NCI-H1417 (cell line): ENCODE measurements at regions not wholly inside any gene's neighbourhood (a gene's known extent, or its start where the extent isn't known, plus 50 kb on each side); places are given as distances from the start of the nearest gene placed in this dataset.

ENCODE experiments used
- DNase-seq, 3 experiments: peaks; one replicate each; lab custom pipeline; 2025; lab: John Stamatoyannopoulos, UW

GRCh38 chr1:11413986-11414391 lies 65.0 kb upstream of the DISP3 start:
- DNase-seq: peak; percentile 10 to 78 (median 50)

GRCh38 chr1:11414926-11415538 lies 63.9 kb upstream of the DISP3 start:
- no peak for DNase-seq

GRCh38 chr1:11417162-11417561 lies 61.8 kb upstream of the DISP3 start:
- no peak for DNase-seq

- DNase-seq: no peak
These were observed 60.9 kb upstream of the DISP3 start for GRCh38 chr1:11418056-11418455.

GRCh38 chr1:11421443-11421842 lies 57.5 kb upstream of the DISP3 start:
- DNase-seq: no peak

GRCh38 chr1:11422686-11423085 lies 56.3 kb upstream of the DISP3 start:
- DNase-seq: no peak

GRCh38 chr1:11426617-11427016 lies 52.3 kb upstream of the DISP3 start:
- DNase-seq: no peak

- no peak for DNase-seq
These were observed 50.2 kb upstream of the DISP3 start for GRCh38 chr1:11428789-11429188.
